ENCODE measurements at regions not wholly inside any gene's neighbourhood (a gene's known extent, or its start where the extent isn't known, plus 50 kb on each side); places are given as distances from the start of the nearest gene placed in this dataset.
"Not testable (repeated sequence)": the region's sequence is repeated elsewhere in the genome, so short reads cannot be mapped to it uniquely, and the experiment has no call there.

GRCh38 chr17:45554479-45554878 lies 64.0 kb upstream of the PLEKHM1 start:
- not testable (repeated sequence) for H3K9me3 ChIP-seq; H3K36me3 ChIP-seq; H3K27ac ChIP-seq; H3K4me1 ChIP-seq; H3K27me3 ChIP-seq; ATAC-seq (ENCODE audit: low FRiP score in 2 of 2); DNase-seq; H3K4me3 ChIP-seq
- WGBS, 2 donors: no CpG with 5 or more reads among the region's 1 CpG

DNA sequence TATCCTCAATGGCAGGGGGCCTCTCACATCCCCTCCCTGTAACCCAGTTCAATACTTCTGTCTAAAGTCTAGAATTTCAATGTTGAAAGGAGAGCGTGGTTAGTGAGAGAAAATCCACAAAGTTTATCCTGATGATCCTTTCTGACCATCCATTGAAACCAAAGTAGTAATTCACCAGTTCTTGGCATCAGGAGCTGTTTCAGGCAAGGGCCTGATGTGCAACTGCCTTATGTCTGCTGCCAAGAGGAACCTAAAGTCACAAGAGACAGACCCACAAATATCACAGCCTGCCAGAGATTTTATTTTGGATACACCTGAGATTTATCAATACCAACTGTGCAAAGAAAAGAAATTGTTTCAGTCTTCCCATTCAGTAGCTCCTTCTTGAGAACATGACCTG lies 68.3 kb upstream of the PLEKHM1 start:
- ATAC-seq (ENCODE audit: low FRiP score in 2 of 2); H3K27me3 ChIP-seq; H3K9me3 ChIP-seq; H3K4me3 ChIP-seq; H3K4me1 ChIP-seq; H3K27ac ChIP-seq; DNase-seq; H3K36me3 ChIP-seq: not testable (repeated sequence)
- no CpG with 5 or more reads among the region's 1 CpG for WGBS, 2 donors

DNA sequence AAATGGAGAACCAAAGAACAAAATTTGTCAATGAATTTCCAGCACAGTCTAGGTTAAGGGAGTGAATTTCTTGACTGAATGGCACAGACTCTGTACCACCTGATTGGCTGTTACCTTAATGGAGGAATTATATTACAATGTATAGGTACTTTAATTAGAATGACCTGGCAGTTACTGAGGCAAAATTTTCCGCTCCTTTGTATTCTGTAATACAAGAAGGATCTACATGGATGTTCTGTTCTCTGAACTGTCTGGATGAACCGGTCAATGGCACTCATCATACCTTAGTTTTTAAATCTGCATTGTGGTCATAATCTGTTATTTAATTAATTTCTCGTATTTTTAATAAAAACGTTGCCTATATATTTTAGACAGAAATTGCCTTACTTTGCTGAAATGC lies 72.3 kb upstream of the PLEKHM1 start:
- not testable (repeated sequence) for ATAC-seq (ENCODE audit: low FRiP score in 2 of 2); H3K4me1 ChIP-seq; H3K9me3 ChIP-seq; H3K27me3 ChIP-seq; DNase-seq; H3K4me3 ChIP-seq; H3K27ac ChIP-seq; H3K36me3 ChIP-seq
- 85 to 90% methylated on average over 3 to 4 of the region's 4 CpGs for WGBS, 2 donors

DNA sequence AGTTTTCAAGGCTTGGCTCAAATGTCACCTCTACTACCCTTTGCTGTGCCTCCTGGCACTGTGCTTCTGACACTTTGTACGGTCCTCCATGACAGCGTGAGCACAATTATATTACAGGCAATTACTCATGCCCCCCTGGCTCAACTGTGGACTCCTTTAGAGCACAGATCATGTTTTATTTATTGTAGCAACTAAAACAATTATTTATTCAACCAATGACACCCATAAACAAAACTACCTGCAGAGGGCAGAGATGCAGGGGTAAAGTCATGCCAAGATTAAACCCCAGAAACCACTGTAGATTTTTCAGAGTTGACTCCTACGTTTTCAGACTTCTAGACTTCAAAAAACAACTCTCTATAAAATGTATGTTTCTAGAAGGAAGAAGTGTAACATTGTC lies 72.8 kb upstream of the PLEKHM1 start:
- 83 to 84% methylated on average over 3 of the region's 3 CpGs for WGBS, 2 donors
- H3K36me3 ChIP-seq; H3K27ac ChIP-seq; H3K9me3 ChIP-seq; ATAC-seq (ENCODE audit: low FRiP score in 2 of 2); H3K27me3 ChIP-seq; DNase-seq; H3K4me1 ChIP-seq; H3K4me3 ChIP-seq: not testable (repeated sequence)

DNA sequence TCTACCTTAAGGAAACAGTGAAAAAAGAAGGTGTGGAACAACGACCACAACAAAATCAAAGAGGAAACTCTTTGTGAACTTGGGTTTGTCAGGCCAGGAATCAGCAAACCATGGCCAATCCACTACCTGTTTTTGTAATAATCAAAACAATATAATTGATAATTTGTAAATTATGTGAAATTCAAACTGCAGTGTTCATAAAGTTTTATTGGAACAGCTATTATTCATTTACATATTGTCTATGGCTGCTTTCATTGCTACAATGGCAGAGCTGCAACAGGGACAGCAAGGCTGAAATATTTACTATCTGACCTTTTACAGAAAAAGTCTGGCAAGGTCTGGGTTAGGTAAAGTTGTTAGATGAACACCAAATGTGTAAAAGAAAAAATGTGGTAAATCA lies 77.8 kb upstream of the PLEKHM1 start:
- not testable (repeated sequence) for ATAC-seq (ENCODE audit: low FRiP score in 2 of 2); DNase-seq; H3K4me3 ChIP-seq; H3K27me3 ChIP-seq; H3K9me3 ChIP-seq; H3K27ac ChIP-seq; H3K4me1 ChIP-seq; H3K36me3 ChIP-seq
- WGBS, 2 donors: 67 to 79% methylated on average over 1 of the region's 1 CpG

DNA sequence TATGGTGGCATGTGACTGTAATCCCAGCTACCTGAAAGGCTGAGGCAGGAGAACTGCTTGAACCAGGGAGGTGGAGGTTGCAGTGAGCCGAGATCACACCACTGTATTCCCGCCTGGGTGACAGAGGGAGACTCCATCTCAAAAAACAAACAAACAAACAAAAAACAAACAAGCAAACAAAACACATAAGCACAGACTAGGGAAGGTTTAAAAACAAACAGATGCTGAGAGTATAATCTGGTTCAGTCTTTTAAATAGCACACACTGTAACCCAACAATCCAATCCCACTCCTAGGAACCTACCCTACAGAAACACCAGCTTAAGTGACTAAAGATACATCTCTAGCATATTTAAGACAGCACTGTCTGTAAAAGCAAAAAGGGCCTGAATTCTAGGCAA lies 82.8 kb upstream of the PLEKHM1 start:
- H3K9me3 ChIP-seq; ATAC-seq (ENCODE audit: low FRiP score in 2 of 2); H3K4me3 ChIP-seq; DNase-seq; H3K27me3 ChIP-seq; H3K36me3 ChIP-seq; H3K27ac ChIP-seq: not testable (repeated sequence)
- 92 to 100% methylated on average over 2 of the region's 2 CpGs for WGBS, 2 donors
- H3K4me1 ChIP-seq: peaks cover 0 to 45% (median 9%) of the 10 kb centered on the region in 4 donors

- no peak for ATAC-seq (ENCODE audit: low FRiP score in 2 of 2)
- Histone ChIP-seq H3K27me3 (no peaks in the 10 kb centered on the region), H3K9me3 (no peaks in the 10 kb centered on the region), H3K36me3 (no peaks in the 10 kb centered on the region), H3K27ac (no peak overlapping the region), H3K4me3 (no peak overlapping the region), H3K4me1 (peaks cover 0 to 54% (median 12%) of the 10 kb centered on the region in 4 donors)
- DNase-seq: no peak
- 74 to 75% methylated on average over 5 of the region's 5 CpGs for WGBS, 2 donors
- TF ChIP-seq CTCF (IDR thresholded peaks at IDR 0.05) (no peak), EP300 (IDR thresholded peaks at IDR 0.05) (no peak), POLR2A (IDR thresholded peaks at IDR 0.05) (no peak), POLR2AphosphoS5 (IDR thresholded peaks at IDR 0.05) (no peak)
Observed at GRCh38 chr17:45573924-45574770, 83.6 kb upstream of the PLEKHM1 start.

- DNase-seq (peak in 1 of 2 donors; percentile 36), ATAC-seq (ENCODE audit: low FRiP score in 2 of 2) (no peak)
- H3K9me3 ChIP-seq: no peaks in the 10 kb centered on the region
- peaks cover 0 to 64% (median 12%) of the 10 kb centered on the region in 4 donors for H3K4me1 ChIP-seq
- no peaks in the 10 kb centered on the region for H3K36me3 ChIP-seq
- peak overlapping the region in 1 of 4 donors; percentile 55 for H3K27ac ChIP-seq
- TF ChIP-seq CTCF (IDR thresholded peaks at IDR 0.05) (no peak), POLR2A (IDR thresholded peaks at IDR 0.05) (no peak), POLR2AphosphoS5 (IDR thresholded peaks at IDR 0.05) (no peak), EP300 (IDR thresholded peaks at IDR 0.05) (no peak)
- H3K4me3 ChIP-seq: no peak overlapping the region
- WGBS, 2 donors: 55 to 78% methylated on average over 1 of the region's 1 CpG
- H3K27me3 ChIP-seq: no peaks in the 10 kb centered on the region
Observed at GRCh38 chr17:45575126-45575885, 84.8 kb upstream of the PLEKHM1 start.

DNA sequence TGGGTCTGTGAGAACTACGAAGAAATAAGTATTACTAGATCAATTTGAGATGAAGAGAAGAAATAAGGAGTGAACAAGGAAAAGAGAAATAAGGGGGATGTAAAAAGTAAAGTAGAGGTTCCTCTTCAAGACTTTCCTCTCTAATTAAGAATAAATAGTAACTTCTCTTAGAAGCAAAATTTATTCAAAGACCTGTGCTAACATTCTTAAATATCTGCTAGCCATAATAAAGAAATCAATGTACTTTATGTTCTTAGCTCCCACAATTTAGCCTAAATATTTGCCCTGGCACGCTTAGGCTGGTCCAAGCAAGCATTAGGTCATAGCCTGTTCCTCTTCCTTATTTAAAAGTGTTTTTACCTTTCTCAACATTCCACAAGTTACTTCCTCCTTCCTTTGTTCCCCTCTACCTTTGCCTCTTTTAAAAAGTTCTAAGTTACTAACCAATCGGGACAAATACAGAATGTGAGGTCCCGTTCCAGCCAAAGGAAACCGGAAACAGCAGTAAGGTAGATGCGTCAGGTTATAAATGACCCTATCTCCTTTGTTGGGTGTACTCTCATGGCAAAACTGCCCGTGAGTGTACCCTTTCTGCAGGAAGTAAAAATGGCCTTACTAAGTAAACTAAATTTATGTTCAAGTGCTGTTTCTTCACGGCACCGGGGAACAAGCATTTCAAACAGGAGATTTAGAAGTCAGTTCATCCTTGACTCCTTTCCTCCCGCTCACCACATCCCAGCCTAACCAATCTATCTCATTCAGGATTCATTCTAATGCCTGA lies 86.2 kb upstream of the PLEKHM1 start:
- not testable (repeated sequence) for H3K27me3 ChIP-seq; ATAC-seq (ENCODE audit: low FRiP score in 2 of 2); H3K4me3 ChIP-seq; H3K9me3 ChIP-seq; H3K36me3 ChIP-seq
- H3K27ac ChIP-seq: peak overlapping the region in 3 of 4 donors; percentile 24 to 59 (median 55)
- peak in 1 of 2 donors; percentile 53 for DNase-seq
- H3K4me1 ChIP-seq: peaks cover 0 to 64% (median 12%) of the 10 kb centered on the region in 4 donors
- 59 to 66% methylated on average over 10 of the region's 10 CpGs for WGBS, 2 donors

Measured in upper lobe of left lung (tissue), 6 donors.